ENCODE measurements at regions not wholly inside any gene's neighbourhood (a gene's known extent, or its start where the extent isn't known, plus 50 kb on each side); places are given as distances from the start of the nearest gene placed in this dataset.

GRCh38 chrX:4579999-4580398, 866.5 kb upstream of the PRKX start:
- H3K79me2 ChIP-seq (ENCODE audit: insufficient read depth, low read depth): no peaks in the 10 kb centered on the region
- H3K36me3 ChIP-seq (ENCODE audit: insufficient read depth): no peaks in the 10 kb centered on the region
- TF ChIP-seq, protein P1, sequence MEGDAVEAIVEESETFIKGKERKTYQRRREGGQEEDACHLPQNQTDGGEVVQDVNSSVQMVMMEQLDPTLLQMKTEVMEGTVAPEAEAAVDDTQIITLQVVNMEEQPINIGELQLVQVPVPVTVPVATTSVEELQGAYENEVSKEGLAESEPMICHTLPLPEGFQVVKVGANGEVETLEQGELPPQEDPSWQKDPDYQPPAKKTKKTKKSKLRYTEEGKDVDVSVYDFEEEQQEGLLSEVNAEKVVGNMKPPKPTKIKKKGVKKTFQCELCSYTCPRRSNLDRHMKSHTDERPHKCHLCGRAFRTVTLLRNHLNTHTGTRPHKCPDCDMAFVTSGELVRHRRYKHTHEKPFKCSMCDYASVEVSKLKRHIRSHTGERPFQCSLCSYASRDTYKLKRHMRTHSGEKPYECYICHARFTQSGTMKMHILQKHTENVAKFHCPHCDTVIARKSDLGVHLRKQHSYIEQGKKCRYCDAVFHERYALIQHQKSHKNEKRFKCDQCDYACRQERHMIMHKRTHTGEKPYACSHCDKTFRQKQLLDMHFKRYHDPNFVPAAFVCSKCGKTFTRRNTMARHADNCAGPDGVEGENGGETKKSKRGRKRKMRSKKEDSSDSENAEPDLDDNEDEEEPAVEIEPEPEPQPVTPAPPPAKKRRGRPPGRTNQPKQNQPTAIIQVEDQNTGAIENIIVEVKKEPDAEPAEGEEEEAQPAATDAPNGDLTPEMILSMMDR (conservative IDR thresholded peaks at IDR 0.05; ENCODE audit: low read depth, low read length): no peak
- no peaks in the 10 kb centered on the region for H4K20me1 ChIP-seq (ENCODE audit: insufficient read depth)
- no peaks in the 10 kb centered on the region for H3K27me3 ChIP-seq (ENCODE audit: insufficient read depth, low read depth)
- H3K4me2 ChIP-seq: no peak overlapping the region
- H2AFZ ChIP-seq (ENCODE audit: low read depth): no peak overlapping the region
- no peak overlapping the region for H3K4me3 ChIP-seq (IDR thresholded peaks at IDR 0.05; ENCODE audit: insufficient read depth, low read depth, low read length)
- no peak overlapping the region for H3K9ac ChIP-seq
- no peak overlapping the region for H3K27ac ChIP-seq
- no peaks in the 10 kb centered on the region for H3K4me1 ChIP-seq (ENCODE audit: low read depth, poor library complexity, severe bottlenecking)

DNA sequence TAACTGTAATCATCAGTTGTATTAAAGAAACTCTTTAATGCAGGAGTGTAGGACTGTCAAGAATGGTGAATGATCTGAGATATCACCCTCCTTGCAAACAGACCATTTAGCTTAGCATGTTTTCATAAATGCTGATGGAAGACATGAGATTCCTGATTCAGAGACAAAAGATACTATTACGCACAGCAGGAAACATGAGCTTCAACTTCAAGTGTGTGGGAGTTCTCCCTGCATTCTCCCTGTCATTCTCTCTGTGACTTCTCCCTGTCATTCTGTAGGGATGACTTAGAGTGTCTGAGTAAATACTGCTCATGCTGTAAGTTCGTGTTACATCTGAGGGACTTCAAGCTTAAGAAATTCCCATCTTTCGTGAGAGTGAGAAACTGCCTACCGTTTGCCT, 866.0 kb upstream of the PRKX start:
- H3K27me3 ChIP-seq (ENCODE audit: insufficient read depth, low read depth): no peaks in the 10 kb centered on the region
- no peaks in the 10 kb centered on the region for H4K20me1 ChIP-seq (ENCODE audit: insufficient read depth)
- H3K27ac ChIP-seq: no peak overlapping the region
- H3K4me2 ChIP-seq: no peak overlapping the region
- no peaks in the 10 kb centered on the region for H3K4me1 ChIP-seq (ENCODE audit: low read depth, poor library complexity, severe bottlenecking)
- H3K79me2 ChIP-seq (ENCODE audit: insufficient read depth, low read depth): no peaks in the 10 kb centered on the region
- TF ChIP-seq, protein P1 (conservative IDR thresholded peaks at IDR 0.05; ENCODE audit: low read depth, low read length): no peak
- no peak overlapping the region for H2AFZ ChIP-seq (ENCODE audit: low read depth)
- H3K36me3 ChIP-seq (ENCODE audit: insufficient read depth): no peaks in the 10 kb centered on the region
- H3K4me3 ChIP-seq (IDR thresholded peaks at IDR 0.05; ENCODE audit: insufficient read depth, low read depth, low read length): no peak overlapping the region
- no peak overlapping the region for H3K9ac ChIP-seq

- Histone ChIP-seq H3K9ac (no peak overlapping the region), H3K4me3 (IDR thresholded peaks at IDR 0.05; ENCODE audit: insufficient read depth, low read depth, low read length) (no peak overlapping the region), H3K4me2 (no peak overlapping the region), H3K27ac (no peak overlapping the region), H3K79me2 (ENCODE audit: insufficient read depth, low read depth) (no peaks in the 10 kb centered on the region), H4K20me1 (ENCODE audit: insufficient read depth) (no peaks in the 10 kb centered on the region), H2AFZ (ENCODE audit: low read depth) (no peak overlapping the region), H3K4me1 (ENCODE audit: low read depth, poor library complexity, severe bottlenecking) (no peaks in the 10 kb centered on the region), H3K27me3 (ENCODE audit: insufficient read depth, low read depth) (no peaks in the 10 kb centered on the region), H3K36me3 (ENCODE audit: insufficient read depth) (no peaks in the 10 kb centered on the region)
- TF ChIP-seq, protein P1 (conservative IDR thresholded peaks at IDR 0.05; ENCODE audit: low read depth, low read length): no peak
Observed at GRCh38 chrX:4572691-4573090, 859.2 kb upstream of the PRKX start.

DNA sequence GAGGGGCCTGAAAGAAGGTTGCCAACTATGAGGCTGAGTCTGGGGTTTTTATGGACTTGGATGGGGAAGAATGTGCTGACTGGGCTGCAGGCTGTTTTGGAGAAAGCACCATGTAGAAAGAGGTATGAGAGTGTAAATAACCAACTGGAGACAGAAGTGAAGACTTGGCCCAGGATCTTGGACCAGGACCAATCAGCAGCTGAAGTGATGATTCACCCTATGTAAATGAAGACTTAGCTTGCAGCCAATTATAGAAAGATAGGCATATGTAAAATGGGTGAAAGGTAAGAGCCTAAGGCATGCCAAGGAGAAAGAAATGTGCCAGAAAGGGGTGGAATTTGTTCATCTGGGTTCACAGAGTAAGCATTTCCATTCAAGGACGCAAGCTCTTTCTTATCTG, 856.7 kb upstream of the PRKX start:
- no peaks in the 10 kb centered on the region for H3K36me3 ChIP-seq (ENCODE audit: insufficient read depth)
- no peaks in the 10 kb centered on the region for H4K20me1 ChIP-seq (ENCODE audit: insufficient read depth)
- no peak overlapping the region for H3K9ac ChIP-seq
- no peak overlapping the region for H3K4me2 ChIP-seq
- no peaks in the 10 kb centered on the region for H3K4me1 ChIP-seq (ENCODE audit: low read depth, poor library complexity, severe bottlenecking)
- H2AFZ ChIP-seq (ENCODE audit: low read depth): no peak overlapping the region
- H3K27ac ChIP-seq: no peak overlapping the region
- no peak overlapping the region for H3K4me3 ChIP-seq (IDR thresholded peaks at IDR 0.05; ENCODE audit: insufficient read depth, low read depth, low read length)
- no peaks in the 10 kb centered on the region for H3K79me2 ChIP-seq (ENCODE audit: insufficient read depth, low read depth)
- H3K27me3 ChIP-seq (ENCODE audit: insufficient read depth, low read depth): no peaks in the 10 kb centered on the region
- TF ChIP-seq, protein P1 (conservative IDR thresholded peaks at IDR 0.05; ENCODE audit: low read depth, low read length): no peak

- TF ChIP-seq, protein P1 (conservative IDR thresholded peaks at IDR 0.05; ENCODE audit: low read depth, low read length): no peak
- no peak overlapping the region for H3K4me3 ChIP-seq (IDR thresholded peaks at IDR 0.05; ENCODE audit: insufficient read depth, low read depth, low read length)
- no peaks in the 10 kb centered on the region for H3K36me3 ChIP-seq (ENCODE audit: insufficient read depth)
- H4K20me1 ChIP-seq (ENCODE audit: insufficient read depth): no peaks in the 10 kb centered on the region
- no peak overlapping the region for H3K4me2 ChIP-seq
- no peaks in the 10 kb centered on the region for H3K79me2 ChIP-seq (ENCODE audit: insufficient read depth, low read depth)
- H3K27me3 ChIP-seq (ENCODE audit: insufficient read depth, low read depth): no peaks in the 10 kb centered on the region
- no peak overlapping the region for H3K9ac ChIP-seq
- no peak overlapping the region for H3K27ac ChIP-seq
- no peak overlapping the region for H2AFZ ChIP-seq (ENCODE audit: low read depth)
- H3K4me1 ChIP-seq (ENCODE audit: low read depth, poor library complexity, severe bottlenecking): no peaks in the 10 kb centered on the region
Observed at GRCh38 chrX:4560192-4560591, 846.7 kb upstream of the PRKX start.
